Spleen (tissue), 11 donors: ENCODE measurements at regions not wholly inside any gene's neighbourhood (a gene's known extent, or its start where the extent isn't known, plus 50 kb on each side); places are given as distances from the start of the nearest gene placed in this dataset.

Source experiments
- DNase-seq: peaks from one replicate; pipeline ENCODE4 v3.0.0-alpha.2; 2020
- H3K27ac ChIP-seq, 8 donors: fragments of 200-600 bp; sonication (generic) in 7 of 8; 1 replicate in 4 of 8; 2 replicates in 4 of 8; pipeline versions ENCODE4 v1.5.0 to v1.8.0; 2016 to 2021; ENCODE audit warnings: inconsistent platforms in 4 of 8, mild to moderate bottlenecking in 4 of 8, moderate library complexity in 1 of 8
- H3K27me3 ChIP-seq, 7 donors: fragments of 200-600 bp; sonication (generic) in 6 of 7; replicated peaks in 1 of 7; 1 replicate in 4 of 7; 2 replicates in 3 of 7; pipeline versions ENCODE4 v1.5.0 to v1.8.0; 2016 to 2021; ENCODE audit warnings: inconsistent platforms in 3 of 7, mild to moderate bottlenecking in 1 of 7
- H3K36me3 ChIP-seq, 6 donors: fragments of 200-600 bp; sonication (generic) in 5 of 6; 1 replicate in 4 of 6; 2 replicates in 2 of 6; pipeline versions ENCODE4 v1.5.0 to v1.8.0; 2016 to 2021; ENCODE audit warnings: inconsistent platforms in 2 of 6
- H3K4me1 ChIP-seq, 6 donors: fragments of 200-600 bp; sonication (generic) in 5 of 6; 1 replicate in 3 of 6; 2 replicates in 3 of 6; pipeline versions ENCODE4 v1.5.0 to v1.8.0; 2016 to 2021; ENCODE audit warnings: inconsistent platforms in 3 of 6
- H3K4me3 ChIP-seq, 8 donors: fragments of 200-600 bp; sonication (generic) in 7 of 8; 1 replicate in 4 of 8; 2 replicates in 4 of 8; pipeline versions ENCODE4 v1.5.0 to v1.8.0; 2016 to 2021; ENCODE audit warnings: inconsistent platforms in 4 of 8, mild to moderate bottlenecking in 4 of 8, moderate library complexity in 2 of 8
- H3K9me3 ChIP-seq, 8 donors: fragments of 200-600 bp; sonication (generic) in 7 of 8; 1 replicate in 4 of 8; 2 replicates in 4 of 8; pipeline versions ENCODE4 v1.5.0 to v1.8.0; 2016 to 2021; ENCODE audit warnings: inconsistent platforms in 4 of 8
- CTCF ChIP-seq, 11 experiments: fragments of 200-600 bp in 7 of 11; fragments of 450-650 bp in 4 of 11; sonication (generic) in 4 of 11; IDR thresholded peaks in 8 of 11; conservative IDR thresholded peaks in 3 of 11; 1 replicate in 7 of 11; 2 replicates in 4 of 11; pipeline versions ENCODE4 v1.4.0 to v1.8.0; 2016 to 2021; ENCODE audit warnings: antibody characterized with exemption in 11 of 11, inconsistent platforms in 4 of 11, mild to moderate bottlenecking in 1 of 11
- POLR2A ChIP-seq, 3 donors: fragments of 450-650 bp; IDR thresholded peaks; one replicate each; pipeline ENCODE4 v1.5.1; 2017; ENCODE audit warnings: antibody characterized with exemption in 3 of 3, mild to moderate bottlenecking in 1 of 3
- POLR2AphosphoS5 ChIP-seq, 3 donors: sonication (generic); formaldehyde crosslinking; IDR thresholded peaks; one replicate each; pipeline ENCODE4 v1.5.1; 2017; ENCODE audit warnings: antibody characterized with exemption in 3 of 3
- WGBS, 5 donors: extraction: QIAGEN DNeasy Blood & Tissue Kit in 3 of 5; methylation state at CpG; one replicate each; pipeline versions ENCODE4 v1.1.5 to v1.1.7; 2013 to 2018; 5-methylcytosine and 5-hydroxymethylcytosine counted together
- intact Hi-C: fragments of 100-400 bp; cut with DNase I; formaldehyde crosslinking; loops from one replicate; pipeline ENCODE4 v1.15.0; 2023; ENCODE audit warnings: low total_unique reads
- donor health status: healthy with polysubstance abuse.
- donor health status: DM: no; HTN: no; CAD: no; lungs with moderate emphysema.
- donor health status: DM: no; HTN: no; CAD: no.
- donor health status: Bipolar disorder and iron deficiency.
- donor health status: healthy.
- donor health status: DM: no; HTN: no; CAD: no.
- donor health status: DM: yes; HTN: yes; CAD: no.

- Histone ChIP-seq H3K4me1 (no peaks in the 10 kb centered on the region), H3K27me3 (no peaks in the 10 kb centered on the region), H3K9me3 (no peaks in the 10 kb centered on the region), H3K36me3 (no peaks in the 10 kb centered on the region), H3K4me3 (no peak overlapping the region), H3K27ac (no peak overlapping the region)
- intact Hi-C loops = no loop called here
- DNase-seq = no peak
- no peak for TF ChIP-seq POLR2AphosphoS5 (IDR thresholded peaks at IDR 0.05)
- TF ChIP-seq CTCF (IDR thresholded peaks at IDR 0.05 in 8 of 11, conservative IDR thresholded peaks at IDR 0.05 in 3 of 11) = no peak
- TF ChIP-seq POLR2A (IDR thresholded peaks at IDR 0.05) = no peak
- 85 to 96% (median 94%) methylated on average over 6 of the region's 6 CpGs for WGBS, 5 donors
These were observed 163.5 kb downstream of the KTN1 start for GRCh38 chr14:55743551-55743950.

- Histone ChIP-seq H3K27ac (no peak overlapping the region), H3K9me3 (no peaks in the 10 kb centered on the region), H3K4me1 (no peaks in the 10 kb centered on the region), H3K27me3 (no peaks in the 10 kb centered on the region), H3K4me3 (no peak overlapping the region), H3K36me3 (no peaks in the 10 kb centered on the region)
- TF ChIP-seq POLR2AphosphoS5 (IDR thresholded peaks at IDR 0.05) (no peak), CTCF (IDR thresholded peaks at IDR 0.05 in 8 of 11, conservative IDR thresholded peaks at IDR 0.05 in 3 of 11) (no peak), POLR2A (IDR thresholded peaks at IDR 0.05) (no peak)
- 86 to 97% (median 95%) methylated on average over 4 of the region's 4 CpGs for WGBS, 5 donors
- DNase-seq = no peak
- intact Hi-C loops = no loop called here
These were observed 164.3 kb downstream of the KTN1 start for GRCh38 chr14:55744321-55744720.

GRCh38 chr14:55745906-55746305, 165.9 kb downstream of the KTN1 start:
- TF ChIP-seq CTCF (IDR thresholded peaks at IDR 0.05 in 8 of 11, conservative IDR thresholded peaks at IDR 0.05 in 3 of 11) (no peak), POLR2A (IDR thresholded peaks at IDR 0.05) (no peak), POLR2AphosphoS5 (IDR thresholded peaks at IDR 0.05) (no peak)
- whole genome bisulfite sequencing, 5 donors = 87 to 97% (median 94%) methylated on average over 6 to 7 of the region's 7 CpGs
- no peaks in the 10 kb centered on the region for H3K36me3 ChIP-seq
- DNase-seq = no peak
- H3K27me3 ChIP-seq = no peaks in the 10 kb centered on the region
- H3K4me1 ChIP-seq = no peaks in the 10 kb centered on the region
- H3K4me3 ChIP-seq = no peak overlapping the region
- no peaks in the 10 kb centered on the region for H3K9me3 ChIP-seq
- intact Hi-C loops = no loop called here
- no peak overlapping the region for H3K27ac ChIP-seq

- Histone ChIP-seq H3K9me3 (no peaks in the 10 kb centered on the region), H3K4me1 (no peaks in the 10 kb centered on the region), H3K27ac (no peak overlapping the region), H3K36me3 (no peaks in the 10 kb centered on the region), H3K27me3 (no peaks in the 10 kb centered on the region), H3K4me3 (no peak overlapping the region)
- 72 to 93% (median 86%) methylated on average over 2 of the region's 2 CpGs for WGBS, 5 donors
- TF ChIP-seq CTCF (IDR thresholded peaks at IDR 0.05 in 8 of 11, conservative IDR thresholded peaks at IDR 0.05 in 3 of 11) (no peak), POLR2AphosphoS5 (IDR thresholded peaks at IDR 0.05) (no peak), POLR2A (IDR thresholded peaks at IDR 0.05) (no peak)
- intact Hi-C loops = no loop called here
- no peak for DNase-seq
These were observed 166.6 kb downstream of the KTN1 start for GRCh38 chr14:55746558-55746957.
